Stimulated activated CD4-positive, alpha-beta T cell treated with anti-CD3 and anti-CD28 coated beads, Interleukin-4, amount 100 ng/mL, for 48 hours (primary cell): ENCODE measurements at regions not wholly inside any gene's neighbourhood (a gene's known extent, or its start where the extent isn't known, plus 50 kb on each side); places are given as distances from the start of the nearest gene placed in this dataset.

ENCODE experiments used
- DNase-seq, 2 donors: peaks; one replicate each; pipeline ENCODE4 v3.0.0-alpha.2; 2020; ENCODE audit warnings: low read depth in 2 of 2

- DNase-seq, result no peak
Measured at GRCh38 chr2:43129676-43130547, 96.5 kb downstream of the ZFP36L2 start.

GRCh38 chr2:43128559-43128955, 97.8 kb downstream of the ZFP36L2 start:
- no peak for DNase-seq

GRCh38 chr2:43127941-43128558, 98.4 kb downstream of the ZFP36L2 start:
- no peak for DNase-seq

- peak; percentile 90 to 98 for DNase-seq
Measured at GRCh38 chr2:43127208-43127940, 99.0 kb downstream of the ZFP36L2 start.

- DNase-seq, result no peak
Measured at GRCh38 chr2:43126817-43127207, 99.6 kb downstream of the ZFP36L2 start.

- DNase-seq, result no peak
Measured at GRCh38 chr2:43125090-43125998, 101.1 kb downstream of the ZFP36L2 start.

GRCh38 chr2:43124687-43125057, 101.7 kb downstream of the ZFP36L2 start:
- no peak for DNase-seq

GRCh38 chr2:43123981-43124686, 102.3 kb downstream of the ZFP36L2 start:
- DNase-seq, result no peak

- no peak for DNase-seq
Measured at GRCh38 chr2:43123486-43123885, 102.9 kb downstream of the ZFP36L2 start.

GRCh38 chr2:43123028-43123427, 103.4 kb downstream of the ZFP36L2 start:
- DNase-seq, result no peak

GRCh38 chr2:43121580-43122314, 104.7 kb downstream of the ZFP36L2 start:
- no peak for DNase-seq

- DNase-seq, result no peak
Measured at GRCh38 chr2:43119303-43119702, 107.1 kb downstream of the ZFP36L2 start.

- no peak for DNase-seq
Measured at GRCh38 chr2:43117521-43118143, 108.8 kb downstream of the ZFP36L2 start.

- DNase-seq, result no peak
Measured at GRCh38 chr2:43116988-43117387, 109.4 kb downstream of the ZFP36L2 start.

- no peak for DNase-seq
Measured at GRCh38 chr2:43115881-43116280, 110.5 kb downstream of the ZFP36L2 start.

GRCh38 chr2:43114210-43114609, 112.2 kb downstream of the ZFP36L2 start:
- DNase-seq, result no peak

GRCh38 chr2:43111788-43112554, 114.4 kb downstream of the ZFP36L2 start:
- DNase-seq, result no peak

- DNase-seq, result no peak
Measured at GRCh38 chr2:43110442-43110871, 115.9 kb downstream of the ZFP36L2 start.

- no peak for DNase-seq
Measured at GRCh38 chr2:43109261-43109743, 117.1 kb downstream of the ZFP36L2 start.
